HG02798 (cell line): ENCODE measurements at regions not wholly inside any gene's neighbourhood (a gene's known extent, or its start where the extent isn't known, plus 50 kb on each side); places are given as distances from the start of the nearest gene placed in this dataset.
"Not testable (repeated sequence)": the region's sequence is repeated elsewhere in the genome, so short reads cannot be mapped to it uniquely, and the experiment has no call there.

ENCODE experiments used
- ATAC-seq: cut with Tn5 transposase; IDR thresholded peaks from one replicate; pipeline ENCODE4 v1.9.1; 2021; ENCODE audit warnings: mild to moderate bottlenecking; ENCODE audit not compliant: unreplicated experiment, poor library complexity

DNA sequence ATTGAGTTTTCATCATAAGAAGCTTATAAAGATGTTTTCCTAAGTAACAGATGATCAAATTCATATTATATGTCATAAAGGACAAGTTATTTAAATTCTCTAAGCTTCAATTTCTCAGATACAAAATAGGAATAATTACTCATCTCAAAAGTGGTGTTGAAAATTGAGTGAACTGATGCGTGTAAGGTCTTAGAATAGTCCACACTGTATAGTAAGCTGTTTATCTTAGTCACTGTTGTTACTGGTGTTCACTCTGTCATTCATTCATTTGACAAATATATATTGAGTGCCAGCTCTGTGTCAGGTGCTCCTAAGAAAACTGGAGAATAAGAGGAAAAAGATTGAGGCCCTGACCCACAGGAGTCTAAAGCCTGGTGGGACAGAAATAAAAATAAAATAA, 186.3 kb upstream of the BRINP3 start:
- no peak for ATAC-seq

DNA sequence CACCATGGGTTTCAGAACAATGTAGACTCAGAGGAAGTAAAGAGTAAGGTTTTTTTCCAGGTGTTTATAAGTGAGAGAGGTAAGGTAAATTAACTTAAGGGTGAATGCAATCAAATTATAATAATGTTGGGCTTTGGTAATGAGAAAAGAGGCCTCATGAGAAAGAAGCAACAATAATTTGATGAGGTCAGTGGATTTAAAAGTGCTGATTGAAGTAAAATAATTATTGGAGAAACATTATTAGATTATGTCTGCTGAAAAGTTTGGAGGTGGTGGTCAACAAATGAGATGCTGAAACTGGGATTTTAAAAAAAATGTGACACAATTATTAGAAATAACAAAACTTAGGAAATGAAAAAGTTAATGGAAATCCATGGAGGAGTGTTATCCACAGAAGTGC, 187.4 kb upstream of the BRINP3 start:
- ATAC-seq, result no peak

DNA sequence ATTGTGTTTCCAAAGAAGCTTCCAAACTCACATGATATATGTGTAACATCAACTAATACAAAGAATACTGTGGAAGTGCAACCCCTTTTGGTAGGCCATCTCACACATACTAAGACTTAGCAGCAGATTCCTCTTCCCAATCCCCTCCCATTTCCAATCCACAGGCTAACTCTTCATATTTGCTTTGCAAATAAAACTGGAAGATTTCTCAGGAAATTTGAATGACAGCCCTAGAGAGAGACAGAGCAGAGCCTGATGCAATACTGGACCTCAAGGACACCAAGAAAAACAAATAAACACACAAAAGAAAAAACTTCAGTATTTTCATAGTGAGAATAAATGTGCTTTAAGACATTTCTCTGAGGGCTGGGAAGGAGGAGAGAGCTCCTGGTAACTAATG, 190.2 kb upstream of the BRINP3 start:
- no peak for ATAC-seq

DNA sequence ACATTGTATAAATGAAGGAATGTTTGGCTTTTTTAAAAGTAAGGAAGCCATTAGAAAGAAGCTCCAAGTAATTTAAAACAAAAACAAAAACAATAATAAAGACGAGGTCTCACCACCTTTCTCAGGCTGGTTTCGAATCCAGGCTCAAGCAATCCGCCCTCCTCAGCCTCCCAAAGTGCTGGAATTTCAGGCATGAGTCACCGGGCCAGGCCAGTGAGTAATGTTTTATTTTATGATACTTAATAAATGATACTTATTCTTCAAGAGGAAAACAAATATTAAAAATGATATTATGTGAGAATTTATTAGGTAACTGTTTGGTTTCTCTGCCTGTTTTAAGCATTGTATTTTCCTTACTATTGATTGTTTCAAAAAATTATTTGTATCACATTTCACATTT, 201.4 kb upstream of the BRINP3 start:
- no peak for ATAC-seq

DNA sequence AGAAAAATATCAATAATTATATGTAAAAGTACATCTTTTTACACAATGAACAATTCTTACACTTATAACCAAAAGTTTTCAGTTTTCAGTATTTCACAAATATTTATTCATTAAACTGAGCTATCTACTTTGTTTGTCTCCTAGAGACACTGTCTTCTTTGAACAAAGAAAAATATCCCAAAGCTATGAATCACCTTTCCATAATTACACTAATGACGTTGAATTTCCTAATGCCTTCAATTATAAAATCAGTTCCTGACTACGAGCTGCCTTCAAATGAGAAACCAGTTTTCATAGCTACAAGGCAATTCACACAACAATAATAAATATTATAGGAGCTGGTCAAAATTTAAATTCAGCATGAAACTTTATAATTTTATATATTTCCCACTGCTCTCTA, 201.8 kb upstream of the BRINP3 start:
- ATAC-seq, result no peak

DNA sequence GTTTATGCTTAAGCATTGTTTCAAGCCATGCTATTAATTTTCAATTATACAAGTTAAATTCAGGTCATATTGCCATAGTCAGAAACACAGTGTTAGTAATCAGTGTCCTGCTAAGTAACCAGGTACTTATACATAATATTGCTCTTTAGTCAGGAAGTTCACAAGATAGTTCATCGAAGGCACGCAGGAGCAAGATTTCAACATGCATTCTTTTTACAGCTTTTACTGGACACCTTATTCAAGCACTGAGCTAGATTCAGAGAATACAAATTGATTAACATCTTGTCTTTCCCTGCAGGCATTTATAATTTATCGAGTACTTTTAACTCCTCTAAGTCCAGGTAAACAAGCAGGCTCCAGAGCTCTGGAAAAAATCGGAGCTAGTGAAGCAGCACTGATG, 202.3 kb upstream of the BRINP3 start:
- no peak for ATAC-seq

DNA sequence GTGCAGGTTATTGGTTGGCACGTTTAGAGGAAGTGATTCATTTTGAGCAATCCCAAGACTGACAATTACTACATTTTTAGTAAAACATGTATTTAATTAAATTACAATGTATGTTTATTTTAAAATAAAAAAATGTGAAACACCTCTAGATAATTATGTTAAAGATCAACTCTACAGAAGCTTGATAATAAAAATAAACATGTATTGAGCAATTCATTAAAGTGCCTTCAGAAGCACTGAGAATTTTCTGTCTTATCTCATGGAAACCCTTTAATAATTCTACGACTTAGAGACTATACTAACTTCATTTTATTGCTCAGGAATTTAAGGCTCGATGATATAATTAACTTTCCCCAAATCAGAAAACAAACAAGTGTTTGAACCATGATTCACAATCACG, 208.0 kb upstream of the BRINP3 start:
- ATAC-seq, result no peak

DNA sequence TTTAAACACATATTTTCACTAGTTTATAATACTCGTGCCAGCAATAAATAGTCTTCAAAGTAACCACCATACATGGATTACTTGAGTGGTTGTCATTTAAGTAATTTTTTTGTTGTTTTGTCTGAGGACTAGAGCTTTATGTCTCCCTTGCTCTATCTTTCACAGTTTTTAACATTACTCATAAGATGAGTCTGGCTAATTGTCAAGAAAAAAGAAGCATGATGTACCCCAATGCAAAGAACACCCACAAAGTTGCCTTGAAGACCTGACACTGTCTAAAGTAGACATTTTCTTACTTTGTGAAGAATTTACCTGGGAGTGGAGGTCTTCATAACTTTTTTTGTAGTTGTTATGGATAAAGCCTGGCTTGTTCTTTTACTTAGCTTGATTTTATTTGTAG, 210.4 kb upstream of the BRINP3 start:
- ATAC-seq, result no peak

DNA sequence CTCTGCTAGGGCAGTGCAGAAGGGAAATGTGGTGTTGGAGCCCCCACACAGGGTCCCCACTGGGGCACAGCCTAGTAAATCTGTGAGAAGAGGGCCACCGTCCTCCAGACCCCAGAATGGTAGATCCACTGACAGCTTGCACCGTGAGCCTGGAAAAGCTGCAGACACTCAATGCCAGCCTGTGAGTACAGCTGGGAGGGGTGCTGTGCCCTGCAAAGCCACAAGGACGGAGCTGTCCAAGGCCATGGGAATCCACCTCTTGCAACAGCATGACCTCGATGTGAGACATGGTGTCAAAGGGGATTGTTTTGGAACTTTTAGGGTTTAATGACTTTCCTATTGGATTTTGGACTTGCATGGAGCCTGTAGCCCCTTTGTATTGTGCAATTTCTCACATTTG, 220.8 kb upstream of the BRINP3 start:
- not testable (repeated sequence) for ATAC-seq

DNA sequence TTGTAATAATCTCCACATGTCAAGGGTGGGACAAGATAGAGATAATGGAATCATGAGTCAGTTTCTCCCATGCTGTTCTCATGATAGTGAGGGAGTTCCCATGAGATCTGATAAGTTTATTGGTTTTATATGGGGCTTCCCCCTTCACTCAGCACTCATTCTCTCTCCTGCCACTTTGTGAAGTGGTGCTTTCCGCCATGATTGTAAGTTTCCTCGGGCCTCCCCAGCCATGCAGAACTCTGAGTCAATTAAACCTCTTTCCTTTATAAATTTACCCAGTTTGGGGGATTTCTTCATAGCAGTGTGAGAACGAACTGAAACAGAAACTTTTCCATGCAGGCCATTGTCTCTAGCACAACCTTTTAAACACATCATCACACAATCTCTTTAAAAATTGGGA, 221.5 kb upstream of the BRINP3 start:
- ATAC-seq, result no peak

DNA sequence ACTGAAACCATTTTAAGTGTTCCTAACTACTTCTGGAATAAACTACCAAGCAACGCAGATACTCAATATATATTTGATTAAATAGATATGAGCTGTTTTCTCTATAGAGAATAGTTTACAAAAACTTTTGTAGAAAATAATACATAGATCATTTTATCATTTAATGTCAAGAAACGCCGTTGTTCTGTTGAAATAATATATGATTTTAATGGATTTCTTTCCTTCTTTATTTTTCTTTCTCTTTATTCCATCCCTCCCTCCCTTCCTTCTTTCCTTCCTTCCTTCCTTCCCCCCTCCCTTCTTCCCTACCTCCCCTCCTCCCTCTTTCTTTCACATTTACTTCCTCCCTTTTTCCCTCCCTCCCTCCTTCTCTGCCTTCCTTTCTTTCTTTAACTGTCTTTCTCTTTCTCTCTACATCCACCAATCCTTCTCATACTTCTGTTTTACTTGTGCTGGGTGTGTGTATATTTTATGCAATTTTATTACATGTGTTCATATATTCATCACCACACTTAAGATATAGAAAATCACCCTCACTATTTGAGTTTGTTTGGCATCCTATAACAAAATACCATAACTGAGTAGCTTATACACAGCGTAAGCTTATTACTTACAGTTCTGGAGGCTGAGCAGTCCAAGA, 230.9 kb upstream of the BRINP3 start:
- no peak for ATAC-seq

DNA sequence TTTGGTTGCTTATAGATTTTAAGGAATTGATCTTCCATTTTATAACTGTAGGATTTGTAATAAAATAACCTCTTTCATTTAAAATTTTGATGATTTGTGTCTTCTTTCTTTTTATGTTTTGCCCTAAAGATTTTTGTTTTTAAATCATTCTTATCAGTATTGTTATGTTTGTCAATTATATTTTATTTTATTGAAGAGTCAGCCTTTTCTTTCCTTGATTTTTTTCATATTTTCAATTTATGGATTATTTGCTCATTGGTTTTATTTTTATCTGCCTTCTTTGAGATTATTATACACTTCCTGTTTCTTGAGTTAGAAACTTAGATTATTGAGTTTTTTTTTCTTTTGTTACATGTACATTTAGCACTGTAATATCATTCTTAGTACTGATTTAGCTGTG, 233.4 kb upstream of the BRINP3 start:
- no peak for ATAC-seq

DNA sequence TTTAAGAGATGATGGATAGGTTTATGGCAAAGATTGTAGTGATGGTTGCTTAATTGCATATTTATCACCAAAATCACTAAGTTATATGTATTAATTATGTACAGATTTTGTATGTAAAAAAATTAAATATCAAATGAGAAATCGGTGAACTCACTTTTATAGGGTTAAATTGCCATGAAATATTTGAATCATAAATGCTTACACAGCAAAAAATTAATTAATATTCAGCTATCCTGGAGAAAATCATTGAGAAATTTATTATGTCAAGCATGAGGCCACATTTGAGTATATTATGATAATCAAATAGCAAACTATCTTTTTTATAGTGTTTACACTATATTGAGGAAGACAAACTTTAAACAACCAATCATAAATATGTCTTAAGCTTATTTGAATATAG, 239.4 kb upstream of the BRINP3 start:
- no peak for ATAC-seq

DNA sequence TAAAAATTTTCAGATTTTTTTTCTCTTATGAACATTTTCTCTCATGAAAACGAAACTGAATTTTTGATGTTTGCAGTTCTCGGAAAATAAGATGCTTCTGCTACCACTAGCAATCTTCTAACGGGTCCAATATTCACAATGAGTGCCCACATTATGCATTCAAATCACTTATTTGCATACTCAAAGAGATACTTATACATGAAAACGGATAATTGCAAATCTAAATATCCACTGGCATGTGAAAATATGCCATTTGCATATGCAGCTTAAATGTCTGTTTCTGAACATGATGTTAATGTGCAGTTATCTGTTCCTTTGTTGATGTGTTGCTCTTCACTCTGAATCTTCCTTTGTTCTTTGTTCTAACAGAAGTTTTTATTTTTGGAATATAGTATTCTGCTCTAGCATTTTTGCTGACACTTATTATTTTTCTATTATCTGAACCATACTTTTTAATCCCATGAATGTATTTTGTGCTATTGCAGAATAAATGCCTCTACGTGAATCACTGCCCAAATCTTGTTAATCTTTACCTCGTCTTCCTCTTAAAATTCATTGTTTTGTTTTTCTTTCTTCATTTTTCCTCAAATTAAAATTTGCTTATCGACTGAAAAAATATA, 259.4 kb upstream of the BRINP3 start:
- ATAC-seq, result no peak

DNA sequence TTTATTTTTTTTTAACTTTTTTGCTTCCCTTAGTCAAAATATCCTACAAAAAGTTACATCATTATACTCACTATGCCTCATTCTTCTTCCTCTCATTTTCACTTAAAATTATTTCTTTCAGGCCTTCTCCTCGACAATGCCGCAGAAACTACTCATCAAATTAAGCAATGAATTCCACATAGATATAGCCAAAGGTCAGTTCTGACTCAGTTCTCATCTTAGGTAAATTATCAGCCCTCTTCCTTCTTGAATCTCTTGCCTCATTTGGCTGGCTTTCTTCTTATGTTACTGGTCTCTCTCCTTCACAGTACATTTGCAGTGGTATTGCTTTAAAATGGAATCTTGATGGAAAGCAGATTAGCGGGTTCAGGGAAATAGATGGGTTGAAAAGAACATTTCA, 260.7 kb upstream of the BRINP3 start:
- ATAC-seq, result no peak

DNA sequence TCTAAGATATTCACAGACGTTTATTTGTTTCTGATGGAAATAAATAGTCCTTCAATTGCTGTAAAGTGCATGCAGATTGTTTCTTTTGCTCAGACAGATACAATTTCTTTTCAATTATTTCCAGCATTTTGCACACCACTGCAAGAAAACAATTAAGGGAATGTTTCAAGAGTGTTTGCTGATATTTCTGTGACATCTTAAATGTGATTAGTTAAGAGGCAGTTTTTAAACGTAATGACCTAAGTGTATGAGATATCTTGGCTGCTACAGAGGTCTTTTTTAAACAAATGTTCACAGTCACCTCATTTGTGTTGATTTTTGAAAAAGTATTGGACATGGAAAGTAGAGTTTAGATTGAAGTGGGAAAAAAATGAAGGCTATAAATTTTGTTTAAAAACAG, 262.3 kb upstream of the BRINP3 start:
- no peak for ATAC-seq

DNA sequence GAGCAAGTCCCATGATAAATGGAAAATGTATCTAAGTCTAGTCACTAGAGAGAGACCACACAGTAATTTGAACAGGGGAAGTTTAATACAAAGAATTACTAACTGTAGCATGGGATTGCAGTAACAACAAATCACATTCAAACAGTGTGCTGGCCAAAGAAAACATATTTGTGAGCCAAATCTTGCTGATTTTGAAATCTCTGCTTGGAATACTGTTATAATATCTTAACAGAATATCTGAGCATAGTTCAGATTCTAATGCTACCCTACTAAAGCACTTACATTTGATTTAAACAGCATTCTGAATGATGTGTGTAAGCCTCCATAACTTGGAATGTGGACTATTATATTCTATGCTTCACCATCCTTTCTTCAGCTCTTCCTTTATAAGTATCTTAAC, 270.0 kb upstream of the BRINP3 start:
- ATAC-seq, result no peak

DNA sequence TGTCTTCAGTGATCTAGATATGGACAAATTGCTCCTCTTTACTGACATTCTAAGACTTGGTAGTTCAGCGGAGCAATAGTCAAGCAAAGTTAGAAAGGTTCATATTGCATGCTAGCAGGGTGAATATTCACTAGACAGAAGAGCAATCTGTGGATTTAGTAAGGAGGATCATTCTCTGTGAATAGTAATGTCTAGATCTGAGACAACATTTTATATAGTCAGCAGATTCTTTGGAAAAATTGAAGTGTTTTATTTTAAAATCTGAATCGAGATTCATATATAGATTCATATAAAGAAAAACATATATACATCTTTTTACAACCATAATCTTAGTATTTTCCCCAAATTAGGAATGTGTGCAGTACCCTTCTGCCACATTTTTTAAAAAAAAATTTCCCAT, 274.5 kb upstream of the BRINP3 start:
- ATAC-seq, result no peak

DNA sequence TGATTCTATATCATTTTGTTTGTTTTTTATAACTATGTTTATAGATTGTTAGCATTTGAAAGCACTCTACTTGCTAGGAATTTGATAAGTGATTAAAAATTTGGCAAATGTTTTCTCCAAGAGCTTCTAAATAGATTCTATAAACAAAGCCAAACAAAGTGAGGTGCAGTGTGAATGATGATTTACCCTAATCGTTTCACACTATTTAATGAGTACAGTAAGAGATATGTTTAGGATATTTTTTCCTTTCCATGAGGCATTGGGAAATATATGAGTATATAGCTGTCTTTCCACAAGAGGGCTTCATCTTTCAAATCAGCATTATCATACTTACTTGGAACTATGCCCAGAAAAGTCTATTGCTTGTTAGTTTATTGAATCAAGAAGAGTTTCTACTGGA, 277.0 kb upstream of the BRINP3 start:
- no peak for ATAC-seq

DNA sequence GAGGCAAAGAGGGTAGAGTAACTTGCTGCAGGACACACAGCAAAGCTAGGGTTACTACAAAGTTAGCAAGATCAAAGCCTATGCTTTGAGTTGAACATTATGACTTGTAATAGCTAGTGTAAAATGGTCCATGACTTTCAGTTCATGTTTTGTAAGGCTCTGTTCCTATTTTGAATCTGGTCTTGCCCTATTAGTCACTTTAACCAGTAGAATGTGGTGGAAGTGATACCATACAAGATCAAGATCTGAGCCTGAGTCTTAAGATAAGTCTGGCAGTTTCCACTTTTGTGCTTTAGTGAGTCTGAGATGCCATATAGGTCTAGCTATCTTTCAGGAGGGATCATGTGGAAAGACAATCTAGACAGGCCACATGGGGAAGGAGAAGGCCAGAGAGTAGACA, 282.1 kb upstream of the BRINP3 start:
- peak; percentile 82 for ATAC-seq

DNA sequence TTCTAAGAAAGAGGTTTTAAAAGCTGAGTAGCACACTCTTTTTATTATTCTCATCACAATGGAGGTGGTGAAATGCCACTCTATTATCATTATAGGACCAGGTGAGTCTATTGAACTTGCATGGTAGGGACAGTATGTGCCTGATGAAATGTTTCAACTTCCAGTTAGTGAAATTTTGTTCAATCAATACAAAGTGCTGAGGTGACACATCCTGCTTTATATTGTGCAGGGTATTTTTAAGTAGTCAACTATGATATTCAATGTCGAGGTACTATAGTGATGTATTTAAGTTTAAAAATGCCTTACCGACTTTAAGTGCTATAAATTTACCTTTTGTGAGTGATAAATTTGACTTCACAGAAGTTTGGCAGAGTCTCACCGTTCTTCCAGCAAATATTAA, 284.7 kb upstream of the BRINP3 start:
- no peak for ATAC-seq

DNA sequence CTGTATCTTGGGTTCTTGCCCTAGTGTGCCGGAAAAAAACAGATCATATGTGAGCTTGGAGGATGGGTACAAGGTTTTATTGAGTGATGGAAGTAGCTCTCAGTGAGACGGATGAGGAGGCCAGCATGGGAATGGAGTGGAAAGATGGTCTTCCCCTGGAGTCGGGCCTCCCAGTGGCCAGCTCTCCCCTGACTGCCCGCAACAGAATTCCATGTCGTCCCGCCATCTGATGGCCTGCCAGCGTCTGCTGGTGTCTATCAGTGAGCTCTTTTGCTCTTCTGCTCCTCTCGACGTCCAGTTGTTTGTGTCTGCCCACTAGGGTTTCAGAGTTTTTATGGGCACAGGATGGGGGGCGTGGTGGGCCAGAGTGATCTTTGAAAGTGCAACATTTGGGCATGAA, 315.2 kb upstream of the BRINP3 start:
- no peak for ATAC-seq

DNA sequence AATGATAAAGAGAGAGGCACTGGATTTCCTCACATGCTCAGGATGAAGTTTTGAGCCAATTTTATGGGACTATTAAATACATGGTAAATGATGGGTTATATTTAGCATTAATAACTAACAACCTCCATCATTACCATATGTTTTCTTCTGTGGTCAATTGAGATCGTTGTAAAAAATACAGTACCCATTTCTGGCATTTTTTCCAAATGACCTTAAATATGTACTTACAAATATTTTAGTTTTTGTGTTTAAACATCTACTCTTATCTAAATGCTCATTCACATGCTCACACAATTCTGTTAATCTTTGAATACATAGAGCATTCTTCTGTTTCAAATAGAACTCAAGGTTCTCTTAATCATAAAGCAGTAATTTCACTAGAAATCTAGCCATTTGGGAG, 330.0 kb upstream of the BRINP3 start:
- ATAC-seq, result no peak
